ENCODE measurements at regions not wholly inside any gene's neighbourhood (a gene's known extent, or its start where the extent isn't known, plus 50 kb on each side); places are given as distances from the start of the nearest gene placed in this dataset.

DNA sequence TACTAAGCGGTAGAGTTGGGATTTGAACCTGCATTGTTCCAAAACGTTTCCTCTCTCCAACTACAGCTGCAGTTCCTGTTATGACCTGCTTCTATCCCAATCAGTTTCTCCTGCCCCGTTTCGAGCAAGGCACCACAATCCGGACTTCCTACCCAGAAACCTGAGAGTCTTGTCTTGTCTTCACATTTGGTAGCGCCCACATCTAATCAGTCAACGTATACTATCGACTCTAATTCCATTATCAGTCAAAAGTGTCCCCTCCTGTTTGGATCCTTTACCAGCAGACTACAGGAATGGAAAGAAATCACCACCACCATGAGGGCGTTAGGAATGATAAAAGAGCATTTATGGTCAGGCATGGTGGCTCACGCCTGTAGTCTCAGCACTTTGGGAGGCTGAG, 124.6 kb downstream of the AXIN2 start:
- Histone ChIP-seq H3K4me2 (no peak overlapping the region), H3K4me1 (peaks cover 14 to 23% (median 15%) of the 10 kb centered on the region in 10 experiments; a peak in 19 of 20 replicates), H3K4me3 (no peak overlapping the region), H3K9me3 (replicated peaks in 1 of 11) (peaks cover 5 to 15% (median 13%) of the 10 kb centered on the region in 11 experiments; a peak in 20 of 22 replicates), H3K27ac (no peak overlapping the region), H3K27me3 (peaks cover 4 to 19% (median 15%) of the 10 kb centered on the region in 11 experiments; a peak in 21 of 22 replicates), H3K9ac (no peak overlapping the region), H4K20me1 (no peaks in the 10 kb centered on the region), H3K36me3 (no peaks in the 10 kb centered on the region)
- no peak for TF ChIP-seq Cebpa-rat (IDR thresholded peaks at IDR 0.05)

DNA sequence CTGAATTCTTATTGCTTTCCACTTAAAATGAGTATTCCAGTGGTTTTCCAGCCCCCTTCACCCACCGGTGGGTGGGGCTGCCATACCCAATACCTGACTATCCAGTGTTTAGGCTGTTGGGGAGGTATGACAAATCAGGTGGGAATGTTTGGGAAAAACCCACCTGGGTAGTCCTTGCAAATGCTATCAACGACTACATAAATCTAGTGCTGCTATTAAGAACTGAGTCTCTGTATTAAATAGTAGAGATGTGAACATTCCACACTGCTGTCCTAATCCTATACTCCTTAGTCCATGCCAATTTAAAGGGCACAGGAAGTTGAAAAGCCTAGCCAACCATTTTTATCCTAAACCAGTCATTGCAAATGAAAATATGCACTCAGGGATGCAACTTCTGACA, 126.6 kb downstream of the AXIN2 start:
- H3K4me1 ChIP-seq, result peaks cover 11 to 18% (median 15%) of the 10 kb centered on the region in 10 experiments; a peak in 19 of 20 replicates
- H3K9ac ChIP-seq, result no peak overlapping the region
- no peaks in the 10 kb centered on the region for H4K20me1 ChIP-seq
- peaks cover 13 to 25% (median 22%) of the 10 kb centered on the region in 11 experiments; a peak in 21 of 22 replicates for H3K9me3 ChIP-seq (replicated peaks in 1 of 11)
- no peak overlapping the region for H3K27ac ChIP-seq
- TF ChIP-seq Cebpa-rat (IDR thresholded peaks at IDR 0.05), result no peak
- no peaks in the 10 kb centered on the region for H3K36me3 ChIP-seq
- no peak overlapping the region for H3K4me3 ChIP-seq
- peaks cover 4 to 19% (median 15%) of the 10 kb centered on the region in 11 experiments; a peak in 21 of 22 replicates for H3K27me3 ChIP-seq
- no peak overlapping the region; a peak in 2 of 22 replicates for H3K4me2 ChIP-seq

DNA sequence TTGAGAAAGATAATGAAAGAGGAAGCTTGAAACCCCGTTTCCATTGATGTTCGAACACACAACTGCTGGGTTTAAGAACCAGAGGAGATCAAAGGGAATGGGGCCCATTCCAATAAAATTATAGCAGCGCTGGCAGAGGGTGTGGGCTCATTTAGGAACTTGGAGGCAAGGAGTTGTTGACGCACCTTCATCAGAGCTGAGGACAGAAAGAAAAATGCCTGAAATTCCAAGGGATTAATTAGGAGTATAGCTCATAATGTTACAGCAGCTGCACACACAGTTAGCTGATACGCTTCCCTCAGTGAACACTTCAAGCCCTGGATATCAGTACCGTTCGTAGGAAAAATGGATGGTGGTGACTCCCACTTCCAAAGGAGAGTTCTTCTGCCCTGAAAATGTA, 127.2 kb downstream of the AXIN2 start:
- no peak overlapping the region for H3K4me3 ChIP-seq
- H3K36me3 ChIP-seq, result no peaks in the 10 kb centered on the region
- H3K27me3 ChIP-seq, result peaks cover 4 to 18% (median 14%) of the 10 kb centered on the region in 11 experiments; a peak in 21 of 22 replicates
- H3K4me2 ChIP-seq, result peak overlapping the region; percentile 31 to 73 (median 59)
- no peaks in the 10 kb centered on the region for H4K20me1 ChIP-seq
- H3K9me3 ChIP-seq (replicated peaks in 1 of 11), result peaks cover 13 to 25% (median 22%) of the 10 kb centered on the region in 11 experiments; a peak in 21 of 22 replicates
- TF ChIP-seq Cebpa-rat (IDR thresholded peaks at IDR 0.05), result no peak
- H3K4me1 ChIP-seq, result peaks cover 11 to 18% (median 15%) of the 10 kb centered on the region in 10 experiments; a peak in 19 of 20 replicates
- no peak overlapping the region for H3K27ac ChIP-seq
- no peak overlapping the region for H3K9ac ChIP-seq

DNA sequence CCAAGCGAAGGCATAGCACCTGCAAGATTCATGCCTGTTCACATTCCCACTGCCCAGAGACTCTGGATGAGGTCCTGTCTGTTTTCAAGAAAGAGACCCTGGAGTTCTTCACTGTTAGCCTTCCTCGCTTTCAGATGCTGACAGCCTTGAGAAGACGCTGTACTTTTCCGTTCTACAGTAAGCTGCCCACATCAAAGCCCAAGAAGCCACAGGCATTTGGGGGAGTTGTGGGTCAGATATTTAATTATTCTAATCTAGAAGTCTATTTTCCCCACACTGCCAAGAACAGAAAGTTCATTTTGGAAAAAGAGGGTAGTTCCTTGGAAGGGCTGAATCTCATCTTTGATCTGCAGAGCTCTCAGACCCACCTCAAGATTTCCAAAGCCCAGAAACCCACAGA, 127.9 kb downstream of the AXIN2 start:
- no peak for TF ChIP-seq Cebpa-rat (IDR thresholded peaks at IDR 0.05)
- Histone ChIP-seq H3K9me3 (replicated peaks in 1 of 11) (peaks cover 13 to 25% (median 22%) of the 10 kb centered on the region in 11 experiments; a peak in 21 of 22 replicates), H3K4me1 (peaks cover 11 to 18% (median 15%) of the 10 kb centered on the region in 10 experiments; a peak in 19 of 20 replicates), H4K20me1 (no peaks in the 10 kb centered on the region), H3K27ac (no peak overlapping the region), H3K4me3 (no peak overlapping the region), H3K36me3 (no peaks in the 10 kb centered on the region), H3K4me2 (peak overlapping the region; percentile 31 to 73 (median 59)), H3K9ac (no peak overlapping the region), H3K27me3 (peaks cover 0 to 11% (median 7%) of the 10 kb centered on the region in 11 experiments; a peak in 20 of 22 replicates)

DNA sequence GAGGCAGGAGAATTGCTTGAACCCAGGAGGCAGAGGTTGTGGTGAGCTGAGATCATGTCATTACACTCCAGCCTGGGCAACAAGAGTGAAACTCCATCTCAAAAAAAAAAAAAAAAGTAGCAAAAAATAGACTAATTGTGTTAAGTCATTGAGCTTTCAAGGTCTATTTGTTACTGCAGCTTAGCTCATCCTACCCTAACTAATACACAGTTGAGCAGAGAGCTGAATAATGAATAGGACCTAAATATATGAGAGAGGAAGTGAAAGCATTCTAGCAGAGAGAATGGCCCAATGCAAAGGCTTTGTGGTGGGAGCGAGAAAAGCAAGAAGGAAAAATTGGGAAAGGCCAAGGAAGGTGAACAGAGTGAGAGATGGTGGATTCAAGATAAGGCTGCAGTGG, 128.3 kb downstream of the AXIN2 start:
- no peak overlapping the region for H3K4me3 ChIP-seq
- no peak for TF ChIP-seq Cebpa-rat (IDR thresholded peaks at IDR 0.05)
- H3K9me3 ChIP-seq (replicated peaks in 1 of 11), result peaks cover 13 to 25% (median 22%) of the 10 kb centered on the region in 11 experiments; a peak in 21 of 22 replicates
- H3K27ac ChIP-seq, result no peak overlapping the region
- H3K36me3 ChIP-seq, result no peaks in the 10 kb centered on the region
- no peaks in the 10 kb centered on the region for H4K20me1 ChIP-seq
- H3K9ac ChIP-seq, result no peak overlapping the region
- peaks cover 11 to 18% (median 15%) of the 10 kb centered on the region in 10 experiments; a peak in 19 of 20 replicates for H3K4me1 ChIP-seq
- H3K27me3 ChIP-seq, result peaks cover 0 to 7% (median 3%) of the 10 kb centered on the region in 11 experiments; a peak in 19 of 22 replicates
- H3K4me2 ChIP-seq, result peak overlapping the region; percentile 31 to 73 (median 59)

DNA sequence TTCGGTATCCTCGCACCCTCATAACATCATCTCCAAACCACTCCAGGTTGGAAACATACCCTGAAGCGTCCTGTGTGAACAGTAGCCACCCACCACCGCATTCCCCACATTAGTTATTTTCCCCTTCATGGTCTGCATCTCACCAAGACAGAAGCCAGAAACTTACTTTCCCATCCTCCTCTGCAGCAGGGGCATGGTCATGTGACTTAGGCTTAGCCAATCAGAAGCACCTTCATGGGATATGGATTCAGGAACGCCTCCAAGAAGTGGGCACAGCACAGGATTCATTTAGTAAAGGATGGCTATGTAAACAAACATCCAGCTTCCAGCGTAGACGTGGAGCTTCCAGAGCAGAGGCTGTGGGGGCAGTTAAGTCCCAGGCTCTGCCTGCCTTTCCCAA, 130.3 kb downstream of the AXIN2 start:
- Histone ChIP-seq H3K27ac (no peak overlapping the region), H4K20me1 (no peaks in the 10 kb centered on the region), H3K9me3 (replicated peaks in 1 of 11) (peaks cover 13 to 28% (median 22%) of the 10 kb centered on the region in 11 experiments; a peak in 21 of 22 replicates), H3K4me2 (no peak overlapping the region), H3K27me3 (no peaks in the 10 kb centered on the region), H3K36me3 (no peaks in the 10 kb centered on the region), H3K4me1 (peaks cover 11 to 18% (median 15%) of the 10 kb centered on the region in 10 experiments; a peak in 19 of 20 replicates), H3K9ac (no peak overlapping the region), H3K4me3 (no peak overlapping the region)
- no peak for TF ChIP-seq Cebpa-rat (IDR thresholded peaks at IDR 0.05)

DNA sequence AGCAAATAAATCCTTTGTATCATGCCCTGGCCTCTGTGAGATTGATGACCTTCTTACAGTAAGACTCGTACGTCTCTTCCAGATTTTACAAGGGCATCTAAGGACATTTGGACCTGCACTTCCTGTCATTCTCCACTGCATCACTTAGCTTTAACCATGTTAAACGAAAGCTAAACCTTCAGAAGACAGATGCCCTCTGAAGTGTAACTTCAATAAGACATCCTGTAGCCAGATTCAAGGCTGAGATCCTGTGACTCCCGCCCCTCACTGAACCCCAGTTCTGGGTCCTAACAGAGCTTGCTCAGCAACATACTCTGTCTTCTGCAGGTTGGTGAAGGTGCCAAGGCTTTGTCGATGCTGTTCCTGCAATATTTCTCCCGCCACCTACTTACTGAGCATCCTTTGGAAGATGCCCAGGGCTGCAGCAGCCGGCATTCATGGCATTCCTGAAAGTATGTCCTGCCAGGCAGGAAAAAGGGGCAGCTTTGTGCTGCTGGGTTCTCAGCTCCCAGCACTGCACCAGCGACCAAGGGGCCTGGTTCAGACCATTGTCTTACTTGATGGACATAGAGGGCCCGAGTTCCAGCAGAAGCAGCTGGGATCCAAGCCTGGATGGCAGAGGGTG, 131.1 kb downstream of the AXIN2 start:
- no peak for TF ChIP-seq Cebpa-rat (IDR thresholded peaks at IDR 0.05)
- Histone ChIP-seq H3K9ac (no peak overlapping the region), H3K4me3 (no peak overlapping the region), H3K9me3 (replicated peaks in 1 of 11) (peaks cover 15 to 36% (median 25%) of the 10 kb centered on the region in 11 experiments; a peak in 21 of 22 replicates), H4K20me1 (no peaks in the 10 kb centered on the region), H3K4me2 (no peak overlapping the region), H3K4me1 (peaks cover 11 to 18% (median 15%) of the 10 kb centered on the region in 10 experiments; a peak in 19 of 20 replicates), H3K36me3 (no peaks in the 10 kb centered on the region), H3K27me3 (no peaks in the 10 kb centered on the region), H3K27ac (no peak overlapping the region)

DNA sequence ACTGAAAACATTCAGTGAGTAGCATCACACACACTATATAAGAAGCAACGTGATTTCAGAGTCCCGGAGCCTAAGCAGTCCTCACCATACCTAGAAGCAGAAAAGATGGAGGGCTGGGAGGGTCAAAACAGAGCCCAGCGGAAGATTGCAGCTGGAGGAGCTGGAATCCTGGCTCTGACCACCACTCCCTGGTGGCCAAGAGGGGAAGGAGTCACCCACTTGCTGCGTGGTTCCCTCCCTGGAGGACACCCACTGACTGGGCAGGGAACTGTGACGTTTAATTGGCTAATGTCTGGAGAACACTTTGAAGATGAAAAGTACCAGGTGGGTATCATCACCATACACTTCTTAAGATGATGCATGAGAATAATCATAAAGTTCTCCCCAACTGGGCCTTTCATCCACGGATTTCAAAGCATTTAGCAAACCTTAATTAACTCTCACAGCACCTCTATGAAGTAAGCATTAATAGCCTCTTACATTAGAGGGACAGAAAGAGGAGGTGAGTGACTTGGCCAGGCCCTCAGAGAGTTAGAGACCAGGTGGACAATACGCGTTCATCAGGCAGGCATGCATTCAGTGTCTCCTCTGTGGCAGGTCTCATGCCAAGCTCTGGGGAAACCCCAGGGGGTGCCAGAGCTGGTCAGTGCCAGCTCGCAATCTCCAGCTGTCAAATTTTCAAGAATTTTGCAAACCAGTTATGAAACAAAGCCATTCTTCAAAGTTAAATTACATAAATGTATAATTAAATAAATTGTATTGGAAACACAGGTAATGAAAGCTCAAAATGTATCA, 137.9 kb downstream of the AXIN2 start:
- no peak overlapping the region for H3K9ac ChIP-seq
- no peaks in the 10 kb centered on the region for H3K36me3 ChIP-seq
- TF ChIP-seq Cebpa-rat (IDR thresholded peaks at IDR 0.05), result no peak
- H4K20me1 ChIP-seq, result no peaks in the 10 kb centered on the region
- H3K27ac ChIP-seq, result no peak overlapping the region
- H3K27me3 ChIP-seq, result no peaks in the 10 kb centered on the region
- no peaks in the 10 kb centered on the region; a peak in 1 of 20 replicates for H3K4me1 ChIP-seq
- H3K9me3 ChIP-seq (replicated peaks in 1 of 11), result peaks cover 0 to 14% (median 6%) of the 10 kb centered on the region in 11 experiments; a peak in 6 of 22 replicates
- H3K4me2 ChIP-seq, result no peak overlapping the region; a peak in 1 of 22 replicates
- H3K4me3 ChIP-seq, result no peak overlapping the region

DNA sequence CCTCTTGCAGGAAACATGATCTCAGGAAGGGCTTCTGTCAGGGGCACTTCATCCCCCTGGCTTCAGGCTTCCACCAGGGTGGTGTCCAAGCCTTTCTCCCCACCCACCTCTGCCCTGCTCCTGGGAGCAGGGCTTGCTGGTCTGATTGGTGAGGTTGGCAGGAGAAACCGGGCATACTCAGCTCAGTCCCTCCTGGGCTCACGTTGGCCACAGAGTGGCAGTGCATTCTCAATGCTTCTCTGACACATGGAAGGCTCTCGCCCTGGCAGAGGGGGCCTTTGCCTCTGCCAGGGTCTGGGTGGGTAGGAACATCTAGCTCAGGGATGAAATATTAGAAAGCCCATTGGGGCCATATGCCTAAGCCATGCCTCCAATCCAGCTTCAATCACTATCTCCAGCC, 142.8 kb downstream of the AXIN2 start:
- H3K9ac ChIP-seq, result no peak overlapping the region
- no peak overlapping the region for H3K4me3 ChIP-seq
- H4K20me1 ChIP-seq, result no peaks in the 10 kb centered on the region
- H3K36me3 ChIP-seq, result no peaks in the 10 kb centered on the region
- H3K4me2 ChIP-seq, result no peak overlapping the region
- no peak for TF ChIP-seq Cebpa-rat (IDR thresholded peaks at IDR 0.05)
- H3K9me3 ChIP-seq (replicated peaks in 1 of 11), result no peaks in the 10 kb centered on the region
- H3K27me3 ChIP-seq, result no peaks in the 10 kb centered on the region
- no peak overlapping the region for H3K27ac ChIP-seq
- H3K4me1 ChIP-seq, result no peaks in the 10 kb centered on the region; a peak in 1 of 20 replicates
